SH-SY5Y (cell line): ENCODE measurements at regions not wholly inside any gene's neighbourhood (a gene's known extent, or its start where the extent isn't known, plus 50 kb on each side); places are given as distances from the start of the nearest gene placed in this dataset.

Experiments
- GATA2 ChIP-seq: IDR thresholded peaks from 2 replicates; pipeline ENCODE4 v1.6.1; 2011; ENCODE audit warnings: mild to moderate bottlenecking, low read depth, low read length
- GATA3 ChIP-seq: IDR thresholded peaks from 2 replicates; pipeline ENCODE4 v1.6.1; 2011; ENCODE audit warnings: low read depth, mild to moderate bottlenecking, low read length, moderate library complexity

- no peak for TF ChIP-seq GATA2
- no peak for TF ChIP-seq GATA3
These were observed 297.7 kb downstream of the SATB2 start for GRCh38 chr2:199160081-199160480.

- TF ChIP-seq GATA2 = no peak
- TF ChIP-seq GATA3 = no peak
These were observed 309.5 kb downstream of the SATB2 start for GRCh38 chr2:199148076-199148845.

DNA sequence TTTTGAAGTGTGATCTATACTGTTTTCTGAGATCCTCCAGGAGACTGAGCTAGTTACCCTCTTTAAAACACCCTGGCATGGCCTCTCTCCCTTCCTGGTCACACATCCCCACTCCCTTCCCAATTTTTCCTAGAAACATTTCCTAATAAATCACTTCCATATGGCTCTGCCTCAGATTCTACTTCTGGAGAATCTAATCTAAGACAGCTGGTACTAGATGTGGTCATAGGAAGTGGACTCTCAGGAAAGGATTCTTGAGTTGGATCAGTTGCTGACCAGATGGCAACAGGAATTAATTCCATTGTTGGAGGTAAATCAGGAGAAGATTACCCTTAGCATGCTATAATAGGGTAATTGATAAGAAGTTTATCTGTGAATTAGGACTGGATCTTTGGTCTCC lies 310.5 kb downstream of the SATB2 start:
- TF ChIP-seq GATA2 = no peak
- TF ChIP-seq GATA3 = no peak

GRCh38 chr2:199144546-199144945 lies 313.2 kb downstream of the SATB2 start:
- TF ChIP-seq GATA2 = no peak
- TF ChIP-seq GATA3 = no peak

DNA sequence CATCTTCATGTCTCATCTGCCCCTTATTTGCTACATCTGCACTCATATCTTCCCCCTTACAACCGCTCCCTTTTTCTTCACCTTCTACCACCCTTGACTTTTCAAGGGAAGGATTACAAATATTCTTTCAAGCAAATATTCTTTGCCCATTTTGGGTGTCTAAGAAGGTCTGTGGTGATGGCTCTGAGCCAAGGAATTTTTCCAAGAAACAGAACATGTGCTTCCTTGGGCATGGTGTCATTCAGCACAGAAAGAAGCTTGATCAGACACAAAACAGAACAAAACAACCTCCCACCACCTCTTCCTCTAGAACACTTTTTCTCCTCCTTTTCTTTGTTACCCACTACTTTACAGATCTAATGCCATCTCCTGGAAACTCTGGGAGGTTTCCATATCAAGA lies 313.7 kb downstream of the SATB2 start:
- TF ChIP-seq GATA3 = no peak
- no peak for TF ChIP-seq GATA2

GRCh38 chr2:199136681-199137080 lies 321.1 kb downstream of the SATB2 start:
- TF ChIP-seq GATA3 (no peak), GATA2 (no peak)

DNA sequence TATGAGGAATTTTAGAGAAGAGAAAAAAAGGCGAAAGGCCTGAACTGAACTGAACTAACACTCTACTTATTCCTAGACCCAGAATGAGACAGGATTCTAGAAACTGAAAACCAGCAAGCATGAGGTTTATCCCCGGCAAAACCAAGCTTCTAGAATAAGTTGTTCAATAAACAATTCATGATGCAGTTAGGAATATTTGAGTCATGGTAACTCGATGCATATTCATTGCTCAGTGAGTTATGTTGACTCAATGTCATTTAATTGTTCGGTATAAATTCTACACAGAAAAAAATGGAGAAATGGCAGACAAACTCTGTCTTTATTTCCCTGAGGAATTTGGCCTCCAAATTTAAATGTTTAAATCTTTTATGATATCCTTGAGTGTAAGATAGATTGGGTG lies 321.5 kb downstream of the SATB2 start:
- TF ChIP-seq GATA2 (no peak), GATA3 (no peak)

DNA sequence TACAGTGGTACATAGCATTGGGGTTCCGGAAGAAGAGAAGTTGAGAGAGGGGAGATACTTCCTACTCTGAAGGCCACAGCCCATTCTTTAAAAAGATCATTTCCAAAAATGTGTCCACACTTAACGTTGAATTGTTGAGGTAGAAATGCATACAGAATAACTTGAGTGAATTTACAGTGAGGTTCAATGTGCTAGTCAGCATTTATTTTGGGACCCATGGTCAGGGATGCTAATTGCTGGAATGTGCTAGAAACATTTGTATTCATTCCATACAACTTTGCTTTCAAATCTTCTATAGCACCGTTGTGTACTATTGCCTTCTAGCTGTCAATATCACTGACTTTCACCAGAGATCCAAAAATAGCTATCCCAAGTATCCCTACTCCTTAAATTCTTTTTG lies 325.9 kb downstream of the SATB2 start:
- no peak for TF ChIP-seq GATA3
- no peak for TF ChIP-seq GATA2

GRCh38 chr2:199131136-199131655 lies 326.5 kb downstream of the SATB2 start:
- TF ChIP-seq GATA2 (no peak), GATA3 (no peak)

- TF ChIP-seq GATA3 (no peak), GATA2 (no peak)
These were observed 327.2 kb downstream of the SATB2 start for GRCh38 chr2:199130501-199130900.

- no peak for TF ChIP-seq GATA2
- TF ChIP-seq GATA3 = no peak
These were observed 329.1 kb downstream of the SATB2 start for GRCh38 chr2:199128476-199129229.

GRCh38 chr2:199119796-199120195 lies 337.9 kb downstream of the SATB2 start:
- TF ChIP-seq GATA3 = no peak
- TF ChIP-seq GATA2 = no peak

GRCh38 chr2:199118673-199119112 lies 339.0 kb downstream of the SATB2 start:
- TF ChIP-seq GATA3 (no peak), GATA2 (no peak)

GRCh38 chr2:199115169-199115568 lies 342.6 kb downstream of the SATB2 start:
- TF ChIP-seq GATA3 = no peak
- TF ChIP-seq GATA2 = no peak

- TF ChIP-seq GATA3 (no peak), GATA2 (no peak)
These were observed 344.6 kb downstream of the SATB2 start for GRCh38 chr2:199113111-199113510.

GRCh38 chr2:199111458-199111857 lies 346.3 kb downstream of the SATB2 start:
- TF ChIP-seq GATA3 = no peak
- TF ChIP-seq GATA2 = no peak
